Memory B cell (primary cell): ENCODE measurements at regions not wholly inside any gene's neighbourhood (a gene's known extent, or its start where the extent isn't known, plus 50 kb on each side); places are given as distances from the start of the nearest gene placed in this dataset.

Experiments used
- ATAC-seq: fragments of 150-1000 bp; cut with Tn5 transposase; 2 replicates; pipeline ENCODE4 v1.10.0; 2021; ENCODE audit warnings: low read depth, mild to moderate bottlenecking, moderate library complexity
- DNase-seq, 2 donors: peaks; one replicate each; pipeline ENCODE4 v3.0.0; 2022; ENCODE audit warnings: low spot score in 2 of 2
- H3K27ac Mint-ChIP-seq: one replicate; pipeline ENCODE4 v1.8.0; 2022; ENCODE audit warnings: mild to moderate bottlenecking, moderate library complexity, mixed read lengths
- H3K27me3 Mint-ChIP-seq: one replicate; pipeline ENCODE4 v1.8.0; 2022; ENCODE audit warnings: mixed read lengths
- H3K36me3 Mint-ChIP-seq: one replicate; pipeline ENCODE4 v1.8.0; 2022; ENCODE audit warnings: mild to moderate bottlenecking, mixed read lengths
- H3K4me1 Mint-ChIP-seq: one replicate; pipeline ENCODE4 v1.8.0; 2022; ENCODE audit warnings: mixed read lengths
- H3K4me3 Mint-ChIP-seq: one replicate; pipeline ENCODE4 v1.8.0; 2022; ENCODE audit warnings: mild to moderate bottlenecking, moderate library complexity, mixed read lengths
- H3K9me3 Mint-ChIP-seq: one replicate; pipeline ENCODE4 v1.8.0; 2022; ENCODE audit warnings: mixed read lengths

- H3K9me3 Mint-ChIP-seq, result no peaks in the 10 kb centered on the region
- no peak overlapping the region for H3K4me3 Mint-ChIP-seq
- DNase-seq (no peak), ATAC-seq (no peak)
- no peaks in the 10 kb centered on the region for H3K4me1 Mint-ChIP-seq
- no peak overlapping the region for H3K27ac Mint-ChIP-seq
- H3K27me3 Mint-ChIP-seq, result no peaks in the 10 kb centered on the region
- no peaks in the 10 kb centered on the region for H3K36me3 Mint-ChIP-seq
These were observed 608.1 kb downstream of the ZNF385D start for GRCh38 chr3:21142949-21143348.

- H3K4me1 Mint-ChIP-seq, result no peaks in the 10 kb centered on the region
- ATAC-seq (no peak), DNase-seq (no peak)
- H3K27ac Mint-ChIP-seq, result no peak overlapping the region
- no peaks in the 10 kb centered on the region for H3K27me3 Mint-ChIP-seq
- H3K4me3 Mint-ChIP-seq, result no peak overlapping the region
- no peaks in the 10 kb centered on the region for H3K36me3 Mint-ChIP-seq
- H3K9me3 Mint-ChIP-seq, result no peaks in the 10 kb centered on the region
These were observed 609.0 kb downstream of the ZNF385D start for GRCh38 chr3:21142031-21142430.

GRCh38 chr3:21140785-21141184, 610.2 kb downstream of the ZNF385D start:
- no peaks in the 10 kb centered on the region for H3K9me3 Mint-ChIP-seq
- H3K4me3 Mint-ChIP-seq, result no peak overlapping the region
- no peaks in the 10 kb centered on the region for H3K27me3 Mint-ChIP-seq
- ATAC-seq (no peak), DNase-seq (no peak)
- no peaks in the 10 kb centered on the region for H3K4me1 Mint-ChIP-seq
- H3K27ac Mint-ChIP-seq, result no peak overlapping the region
- no peaks in the 10 kb centered on the region for H3K36me3 Mint-ChIP-seq

- no peak overlapping the region for H3K27ac Mint-ChIP-seq
- H3K27me3 Mint-ChIP-seq, result no peaks in the 10 kb centered on the region
- ATAC-seq (no peak), DNase-seq (no peak)
- H3K36me3 Mint-ChIP-seq, result no peaks in the 10 kb centered on the region
- no peaks in the 10 kb centered on the region for H3K4me1 Mint-ChIP-seq
- H3K9me3 Mint-ChIP-seq, result no peaks in the 10 kb centered on the region
- H3K4me3 Mint-ChIP-seq, result no peak overlapping the region
These were observed 612.9 kb downstream of the ZNF385D start for GRCh38 chr3:21138085-21138484.

- H3K27me3 Mint-ChIP-seq, result no peaks in the 10 kb centered on the region
- no peaks in the 10 kb centered on the region for H3K4me1 Mint-ChIP-seq
- H3K4me3 Mint-ChIP-seq, result no peak overlapping the region
- H3K9me3 Mint-ChIP-seq, result peaks cover 4% of the 10 kb centered on the region
- no peak for ATAC-seq
- no peak for DNase-seq
- H3K27ac Mint-ChIP-seq, result no peak overlapping the region
- H3K36me3 Mint-ChIP-seq, result no peaks in the 10 kb centered on the region
These were observed 618.1 kb downstream of the ZNF385D start for GRCh38 chr3:21132896-21133295.

- H3K4me1 Mint-ChIP-seq, result no peaks in the 10 kb centered on the region
- H3K36me3 Mint-ChIP-seq, result no peaks in the 10 kb centered on the region
- H3K9me3 Mint-ChIP-seq, result peaks cover 2% of the 10 kb centered on the region
- H3K27ac Mint-ChIP-seq, result no peak overlapping the region
- H3K4me3 Mint-ChIP-seq, result no peak overlapping the region
- ATAC-seq (no peak), DNase-seq (no peak)
- no peaks in the 10 kb centered on the region for H3K27me3 Mint-ChIP-seq
These were observed 630.2 kb downstream of the ZNF385D start for GRCh38 chr3:21120826-21121225.

- ATAC-seq (no peak), DNase-seq (no peak)
These were observed 633.6 kb downstream of the ZNF385D start for GRCh38 chr3:21117370-21117769.

GRCh38 chr3:21109056-21109455, 642.0 kb downstream of the ZNF385D start:
- no peak for ATAC-seq
- Mint-ChIP-seq H3K4me3 (no peak overlapping the region), H3K4me1 (no peaks in the 10 kb centered on the region), H3K9me3 (no peaks in the 10 kb centered on the region), H3K27me3 (no peaks in the 10 kb centered on the region), H3K36me3 (no peaks in the 10 kb centered on the region), H3K27ac (no peak overlapping the region)
- no peak for DNase-seq

More at GRCh38 chr3:21117370-21117769, 633.6 kb downstream of the ZNF385D start:
- H3K27ac Mint-ChIP-seq, result no peak overlapping the region
- no peaks in the 10 kb centered on the region for H3K27me3 Mint-ChIP-seq
- no peaks in the 10 kb centered on the region for H3K36me3 Mint-ChIP-seq
- no peaks in the 10 kb centered on the region for H3K4me1 Mint-ChIP-seq
- H3K9me3 Mint-ChIP-seq, result peaks cover 7% of the 10 kb centered on the region
- no peak overlapping the region for H3K4me3 Mint-ChIP-seq

- H3K4me3 Mint-ChIP-seq, result no peak overlapping the region
- ATAC-seq, result no peak
- H3K9me3 Mint-ChIP-seq, result peaks cover 5% of the 10 kb centered on the region
- no peak overlapping the region for H3K27ac Mint-ChIP-seq
- DNase-seq, result no peak
- H3K4me1 Mint-ChIP-seq, result no peaks in the 10 kb centered on the region
- H3K27me3 Mint-ChIP-seq, result no peaks in the 10 kb centered on the region
- no peaks in the 10 kb centered on the region for H3K36me3 Mint-ChIP-seq
These were observed 645.2 kb downstream of the ZNF385D start for GRCh38 chr3:21105784-21106183.

GRCh38 chr3:21100656-21101359, 650.2 kb downstream of the ZNF385D start:
- H3K36me3 Mint-ChIP-seq, result no peaks in the 10 kb centered on the region
- DNase-seq, result no peak
- ATAC-seq, result no peak
- H3K9me3 Mint-ChIP-seq, result peaks cover 5% of the 10 kb centered on the region
- no peak overlapping the region for H3K4me3 Mint-ChIP-seq
- no peak overlapping the region for H3K27ac Mint-ChIP-seq
- no peaks in the 10 kb centered on the region for H3K4me1 Mint-ChIP-seq
- H3K27me3 Mint-ChIP-seq, result no peaks in the 10 kb centered on the region

GRCh38 chr3:21094686-21095085, 656.3 kb downstream of the ZNF385D start:
- Mint-ChIP-seq H3K27me3 (no peaks in the 10 kb centered on the region), H3K27ac (no peak overlapping the region), H3K4me1 (no peaks in the 10 kb centered on the region), H3K9me3 (no peaks in the 10 kb centered on the region), H3K36me3 (no peaks in the 10 kb centered on the region), H3K4me3 (no peak overlapping the region)
- ATAC-seq (no peak), DNase-seq (no peak)

- Mint-ChIP-seq H3K27me3 (no peaks in the 10 kb centered on the region), H3K9me3 (peaks cover under 1% of the 10 kb centered on the region), H3K4me3 (no peak overlapping the region), H3K27ac (no peak overlapping the region), H3K36me3 (no peaks in the 10 kb centered on the region), H3K4me1 (no peaks in the 10 kb centered on the region)
- DNase-seq (no peak), ATAC-seq (no peak)
These were observed 677.4 kb downstream of the ZNF385D start for GRCh38 chr3:21073561-21073960.

GRCh38 chr3:21067031-21067813, 683.8 kb downstream of the ZNF385D start:
- Mint-ChIP-seq H3K9me3 (peaks cover 3% of the 10 kb centered on the region), H3K27ac (no peak overlapping the region), H3K27me3 (no peaks in the 10 kb centered on the region), H3K36me3 (no peaks in the 10 kb centered on the region), H3K4me1 (no peaks in the 10 kb centered on the region), H3K4me3 (no peak overlapping the region)
- no peak for ATAC-seq
- no peak for DNase-seq

GRCh38 chr3:21062831-21063294, 688.1 kb downstream of the ZNF385D start:
- Mint-ChIP-seq H3K4me3 (no peak overlapping the region), H3K36me3 (no peaks in the 10 kb centered on the region), H3K27me3 (no peaks in the 10 kb centered on the region), H3K9me3 (peaks cover 2% of the 10 kb centered on the region), H3K4me1 (no peaks in the 10 kb centered on the region), H3K27ac (no peak overlapping the region)
- no peak for ATAC-seq
- DNase-seq, result no peak
